HG02970 (cell line): ENCODE measurements at regions not wholly inside any gene's neighbourhood (a gene's known extent, or its start where the extent isn't known, plus 50 kb on each side); places are given as distances from the start of the nearest gene placed in this dataset.

Source experiments
- ATAC-seq: cut with Tn5 transposase; IDR thresholded peaks from one replicate; pipeline ENCODE4 v1.9.1; 2021; ENCODE audit warnings: mild to moderate bottlenecking, moderate library complexity, moderate number of reproducible peaks; ENCODE audit not compliant: unreplicated experiment, low FRiP score

DNA sequence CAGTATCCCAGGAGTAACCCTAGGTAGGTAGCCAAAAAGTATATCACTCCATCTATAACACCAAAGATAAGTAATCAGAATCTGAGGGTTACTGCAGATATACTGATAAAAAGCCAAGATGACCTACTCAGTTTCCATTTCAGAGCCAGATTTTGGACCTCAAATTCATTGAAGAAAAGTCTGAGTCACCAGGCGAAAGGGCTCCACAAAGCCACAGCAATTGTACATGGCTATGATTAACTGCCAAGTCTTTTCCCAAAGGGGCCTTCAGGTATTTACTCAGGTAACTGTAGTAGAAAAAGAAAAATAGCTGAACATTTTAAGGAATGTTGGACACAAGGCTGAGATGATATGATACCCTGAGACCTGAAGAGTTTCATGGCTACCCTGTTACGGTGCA is 75.6 kb upstream of the KCNH7 start:
- no peak for ATAC-seq

GRCh38 chr2:162912787-162913186 is 74.2 kb upstream of the KCNH7 start:
- no peak for ATAC-seq

GRCh38 chr2:162908567-162908966 is 70.0 kb upstream of the KCNH7 start:
- no peak for ATAC-seq

GRCh38 chr2:162890690-162891311 is 52.2 kb upstream of the KCNH7 start:
- peak; percentile 90 for ATAC-seq

DNA sequence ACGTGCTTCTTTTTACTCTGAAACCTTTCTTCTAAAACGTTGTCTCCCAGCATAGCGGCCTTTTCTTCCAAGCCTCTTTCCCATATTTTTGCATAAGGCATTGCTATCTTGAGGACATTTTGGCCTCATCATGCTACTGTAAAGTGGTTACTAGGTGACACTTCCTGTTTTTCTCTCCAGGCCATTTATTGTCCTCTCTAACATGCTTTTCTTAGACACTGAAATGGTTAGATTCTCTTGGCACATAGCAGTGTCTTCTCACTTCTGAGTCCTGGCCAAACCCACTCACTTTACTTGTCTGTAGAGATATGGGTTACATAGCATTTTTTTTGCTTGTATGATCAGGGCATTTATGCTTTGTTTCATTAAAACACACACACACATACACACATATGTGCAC is 50.1 kb upstream of the KCNH7 start:
- no peak for ATAC-seq
